GM18502 (cell line): ENCODE measurements at regions not wholly inside any gene's neighbourhood (a gene's known extent, or its start where the extent isn't known, plus 50 kb on each side); places are given as distances from the start of the nearest gene placed in this dataset.

Experiments used
- ATAC-seq: cut with Tn5 transposase; IDR thresholded peaks from one replicate; pipeline ENCODE4 v1.9.1; 2021; ENCODE audit warnings: mild to moderate bottlenecking; ENCODE audit not compliant: unreplicated experiment, poor library complexity

DNA sequence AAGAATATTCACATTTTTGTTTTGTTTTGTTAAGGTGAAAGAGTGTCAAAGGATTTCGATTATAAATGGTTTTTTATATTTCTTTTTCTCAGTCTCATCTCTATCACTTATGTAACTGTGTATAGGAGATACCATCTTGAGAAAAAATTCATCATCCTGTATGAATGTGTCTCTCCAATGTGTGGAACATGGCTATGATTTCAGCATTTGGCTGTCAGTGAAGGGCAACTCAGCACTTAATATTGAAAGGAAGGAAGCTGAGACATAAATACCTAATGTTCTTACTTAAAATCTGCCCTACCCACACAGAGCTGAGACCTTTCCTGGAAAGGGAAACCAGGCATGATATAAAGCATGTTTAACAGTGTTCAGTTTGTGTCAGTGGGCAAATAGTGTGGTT, 474.2 kb upstream of the RIOK2 start:
- ATAC-seq, result no peak

DNA sequence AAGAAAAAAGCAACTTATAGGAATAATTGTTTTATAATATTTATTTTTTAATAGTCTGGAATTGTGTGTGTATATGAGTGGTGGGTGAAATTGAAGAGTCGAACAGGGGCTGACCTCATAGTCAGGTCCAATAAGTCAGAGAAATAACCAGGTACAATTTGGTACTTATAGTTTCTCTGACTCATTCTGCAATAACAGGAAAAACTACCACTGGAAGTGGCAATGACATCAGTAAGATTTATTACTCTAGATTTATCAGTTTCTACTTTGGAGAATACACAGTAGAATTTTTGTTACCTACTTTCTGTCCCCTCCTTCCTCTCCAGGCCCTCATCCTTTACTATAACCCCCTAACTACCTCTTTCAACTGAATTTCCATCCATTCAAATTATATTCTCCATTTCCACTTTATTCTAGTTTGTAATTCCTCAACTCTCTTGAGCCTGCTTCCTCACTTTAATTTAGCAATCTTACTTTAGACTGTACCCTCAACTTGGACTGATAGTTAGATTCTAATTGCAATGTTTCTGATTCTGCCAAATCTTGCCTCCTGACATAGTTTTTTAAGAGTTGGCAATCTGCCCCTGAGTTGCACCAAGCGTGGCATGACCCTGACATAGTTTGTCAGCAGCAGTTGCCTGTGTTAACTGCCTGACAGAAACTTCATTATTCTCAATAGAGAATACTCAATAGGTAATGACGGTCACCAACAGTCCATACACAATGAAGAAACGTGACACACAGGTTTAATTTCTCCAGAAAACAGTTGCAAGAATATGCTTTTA, 475.3 kb upstream of the RIOK2 start:
- no peak for ATAC-seq

DNA sequence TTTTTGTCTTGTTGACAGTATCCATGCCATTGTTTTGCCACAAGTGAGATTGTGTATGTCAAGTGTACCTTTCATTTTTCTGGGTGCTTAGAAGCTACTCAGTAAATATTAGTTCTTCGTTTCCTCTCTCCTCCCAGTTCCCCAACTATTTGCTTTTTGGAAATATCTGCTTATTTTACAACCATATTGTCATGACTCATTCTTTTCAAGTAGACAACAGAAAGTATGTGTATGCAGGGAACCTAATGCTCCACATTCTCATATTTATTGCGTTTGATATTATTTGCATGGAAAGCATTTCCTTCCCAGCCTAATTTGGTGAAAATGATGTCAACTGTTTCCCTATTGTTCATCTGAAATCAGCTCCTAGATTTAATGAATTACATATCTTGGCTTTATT, 483.7 kb upstream of the RIOK2 start:
- no peak for ATAC-seq

DNA sequence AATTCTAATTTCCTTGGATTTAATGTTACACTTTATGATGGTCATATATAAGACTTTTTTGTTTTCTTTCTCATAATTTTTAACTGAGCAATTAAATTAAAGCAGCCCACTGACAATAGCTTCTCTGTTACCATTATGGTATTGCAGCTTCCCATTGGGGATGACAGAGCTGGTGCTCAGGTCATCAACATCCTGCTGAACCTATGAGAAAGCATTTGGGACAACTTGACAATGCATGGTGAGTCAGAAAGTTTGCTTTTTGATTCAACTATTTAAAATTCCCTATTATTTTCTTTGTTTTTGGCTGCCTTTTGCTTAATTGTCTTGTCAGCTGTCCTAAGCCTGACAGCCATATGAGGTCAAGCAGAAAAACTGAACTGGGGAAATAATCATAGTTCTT, 487.4 kb upstream of the RIOK2 start:
- ATAC-seq, result no peak

DNA sequence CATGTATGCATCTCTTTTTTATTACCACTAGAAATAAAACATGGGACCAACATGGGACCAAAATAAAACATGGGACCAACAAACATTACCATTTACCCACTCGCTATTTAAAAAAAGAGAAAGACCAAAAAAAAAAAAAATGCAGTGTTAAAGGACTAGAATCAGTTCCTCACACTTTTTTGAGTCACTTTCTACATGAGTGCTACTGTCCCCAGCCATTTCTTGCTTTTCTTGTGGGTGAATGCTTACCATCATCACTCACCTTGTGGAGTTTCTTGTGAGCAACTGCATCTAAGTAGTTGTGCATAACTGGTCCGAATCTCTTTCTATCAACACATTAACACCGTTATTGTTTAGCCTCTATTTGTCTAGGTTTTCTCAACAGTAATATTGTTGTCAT, 493.6 kb upstream of the RIOK2 start:
- ATAC-seq, result no peak

DNA sequence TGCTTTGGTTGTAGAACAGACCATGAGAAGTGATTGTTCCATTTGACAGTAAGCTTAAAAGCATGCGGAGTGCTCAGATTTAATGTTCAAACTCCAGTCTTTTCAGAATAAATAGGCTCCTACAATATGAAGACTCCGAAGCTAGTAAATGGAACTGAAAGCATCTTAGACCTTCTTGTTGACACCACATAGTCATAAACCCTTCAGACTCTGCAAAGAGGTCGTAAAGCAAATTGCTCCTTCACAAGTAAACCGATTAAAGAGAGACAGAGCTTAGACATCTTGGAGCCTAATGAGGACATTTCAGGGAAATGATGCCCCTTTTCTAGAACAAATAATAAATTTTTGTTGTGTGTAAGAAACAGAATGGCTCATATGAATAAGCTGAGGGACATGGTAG, 511.0 kb upstream of the RIOK2 start:
- no peak for ATAC-seq

DNA sequence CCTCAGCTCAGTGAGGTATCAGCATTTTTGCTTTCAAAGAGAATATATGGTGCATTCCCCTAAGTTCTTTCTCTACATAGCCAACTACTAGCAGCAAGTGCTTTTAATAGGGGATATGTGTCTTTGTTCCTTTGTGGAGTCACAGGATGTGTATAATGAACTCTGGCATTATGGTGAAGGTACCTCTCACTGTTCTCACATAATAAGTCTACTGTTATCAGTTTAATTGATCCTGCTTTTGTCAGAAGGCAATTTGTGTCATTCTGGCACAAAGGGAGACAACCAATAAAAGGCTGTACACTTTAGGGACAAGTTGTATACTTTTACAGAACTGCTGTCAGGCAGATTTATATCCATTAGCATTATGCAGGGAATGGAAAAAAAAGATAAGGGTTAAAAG, 531.4 kb upstream of the RIOK2 start:
- ATAC-seq, result no peak

DNA sequence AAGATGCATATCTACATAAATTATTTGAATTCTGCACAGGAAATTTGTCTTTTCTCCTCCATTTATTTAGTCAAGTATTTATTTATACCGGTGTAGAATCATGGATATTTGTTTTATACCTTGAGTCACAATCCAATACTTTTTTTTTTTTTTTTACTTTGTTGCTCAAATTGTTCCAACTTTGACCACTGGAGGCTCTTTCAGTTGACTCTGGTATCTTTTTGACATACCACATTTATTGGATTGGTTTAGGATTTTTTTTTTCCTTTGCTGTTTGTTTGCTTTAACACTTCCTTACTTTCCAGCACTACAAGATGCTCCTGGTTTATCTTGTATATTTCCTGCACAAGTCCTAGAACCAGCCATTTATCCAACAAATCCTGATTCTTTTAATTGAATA, 543.1 kb upstream of the RIOK2 start:
- no peak for ATAC-seq

DNA sequence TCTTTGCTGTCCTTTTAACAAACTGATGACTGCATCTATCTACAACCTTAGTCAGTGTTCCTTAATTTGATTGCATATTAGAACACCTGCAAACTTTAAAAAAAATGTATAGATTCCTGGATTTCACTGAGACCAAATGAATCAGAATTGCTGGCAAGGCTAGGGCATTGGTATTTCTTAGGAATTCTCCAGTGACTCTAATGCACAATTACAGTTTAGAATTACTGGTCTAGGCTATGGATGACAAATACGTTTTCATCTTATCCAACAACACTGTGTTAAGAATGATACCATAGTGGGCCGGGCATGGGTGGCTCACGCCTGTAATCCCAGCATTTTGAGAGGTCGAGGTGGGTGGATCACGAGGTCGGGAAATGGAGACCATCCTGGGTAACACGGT, 545.9 kb upstream of the RIOK2 start:
- ATAC-seq, result no peak

DNA sequence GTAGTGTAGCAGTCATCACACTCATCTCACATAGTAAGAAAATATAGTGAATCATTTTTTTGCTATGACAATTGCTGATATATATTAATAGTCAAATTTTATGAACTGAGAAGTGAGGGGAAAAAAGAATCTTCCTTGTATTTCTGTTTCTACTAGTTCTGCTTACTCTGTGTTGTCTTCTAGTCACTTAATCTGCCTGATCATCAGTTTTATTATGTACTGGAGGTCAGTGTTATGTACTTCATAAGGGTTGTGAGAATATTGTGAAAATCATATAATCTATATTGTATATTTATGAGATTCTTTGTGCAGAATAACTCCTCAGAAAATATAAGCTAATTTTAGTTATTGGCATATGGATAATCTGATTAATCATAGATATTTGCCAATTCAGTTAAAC, 546.9 kb upstream of the RIOK2 start:
- ATAC-seq, result no peak

DNA sequence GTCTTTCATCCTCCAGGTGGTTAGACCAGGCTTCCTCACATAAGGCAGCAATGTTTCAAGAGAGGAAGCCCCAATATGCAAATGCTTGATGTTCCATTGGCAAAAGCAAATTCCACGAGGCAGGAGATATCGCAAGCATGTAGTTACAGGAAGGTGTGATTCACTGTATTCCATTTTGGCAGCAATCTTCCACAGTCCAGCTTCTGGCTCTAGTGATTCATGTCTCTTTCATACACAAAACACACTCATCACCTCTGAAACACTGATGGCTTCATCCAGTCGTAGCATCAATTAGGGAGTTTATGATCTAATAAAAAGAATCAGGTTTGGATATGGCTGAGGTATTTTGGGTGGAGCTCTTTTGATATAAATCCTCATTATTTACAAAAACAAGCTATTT, 552.2 kb upstream of the RIOK2 start:
- no peak for ATAC-seq

DNA sequence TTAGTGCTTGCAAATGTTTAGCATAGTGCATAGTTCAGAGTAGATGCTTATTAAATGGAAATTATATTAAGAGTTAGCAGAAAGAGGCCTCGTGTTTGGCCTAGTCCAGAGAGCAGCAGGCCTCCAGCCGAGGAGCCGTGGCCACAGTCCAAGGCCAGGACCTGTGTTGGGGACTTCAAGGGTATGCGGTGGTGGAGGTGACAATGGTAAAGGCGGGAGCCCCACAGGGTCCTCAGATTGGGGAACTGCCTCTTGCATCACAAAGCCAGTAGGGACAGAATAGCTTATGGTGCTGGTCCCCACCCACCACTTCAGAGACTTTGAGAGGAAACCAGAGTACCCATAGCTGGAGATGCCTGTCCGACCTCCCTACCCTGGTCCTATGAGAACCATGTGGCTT, 554.6 kb upstream of the RIOK2 start:
- no peak for ATAC-seq

DNA sequence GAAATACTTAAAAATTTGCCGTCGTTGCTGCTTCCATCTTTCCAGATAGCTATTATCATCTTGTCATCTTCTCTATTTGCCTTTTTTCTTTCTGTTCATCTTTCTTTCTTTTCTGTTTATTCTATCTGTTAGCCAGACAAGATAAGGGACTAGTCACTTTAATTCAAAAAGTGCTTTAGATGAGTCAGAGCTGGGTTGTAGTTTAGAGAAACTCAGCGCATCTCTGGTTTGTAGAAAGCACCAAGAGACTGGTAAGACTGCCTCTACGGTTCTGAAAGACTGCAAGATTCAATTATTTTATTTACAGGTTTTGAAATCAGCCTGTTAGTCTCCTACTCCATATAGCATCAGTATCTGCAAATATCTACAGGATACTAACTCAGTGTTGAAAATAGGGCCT, 562.8 kb upstream of the RIOK2 start:
- no peak for ATAC-seq

DNA sequence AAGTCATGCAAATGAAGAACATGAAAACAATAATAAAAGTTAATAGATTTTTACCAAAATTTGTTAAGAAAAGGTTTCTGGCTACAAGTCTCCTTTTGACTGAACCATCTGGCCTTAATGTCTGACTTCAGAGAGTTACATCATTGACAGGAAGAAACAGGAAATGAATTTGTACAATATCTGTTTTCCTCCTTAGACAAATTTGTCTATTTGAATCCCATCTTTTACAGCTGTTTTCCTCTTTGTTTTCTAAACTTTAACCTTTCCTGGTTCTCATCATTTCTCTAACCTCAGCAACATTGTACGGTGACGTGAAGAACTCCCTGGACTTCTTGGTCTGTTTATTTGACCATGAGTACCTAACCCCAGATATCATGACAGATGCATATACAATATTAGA, 567.5 kb upstream of the RIOK2 start:
- ATAC-seq, result no peak

DNA sequence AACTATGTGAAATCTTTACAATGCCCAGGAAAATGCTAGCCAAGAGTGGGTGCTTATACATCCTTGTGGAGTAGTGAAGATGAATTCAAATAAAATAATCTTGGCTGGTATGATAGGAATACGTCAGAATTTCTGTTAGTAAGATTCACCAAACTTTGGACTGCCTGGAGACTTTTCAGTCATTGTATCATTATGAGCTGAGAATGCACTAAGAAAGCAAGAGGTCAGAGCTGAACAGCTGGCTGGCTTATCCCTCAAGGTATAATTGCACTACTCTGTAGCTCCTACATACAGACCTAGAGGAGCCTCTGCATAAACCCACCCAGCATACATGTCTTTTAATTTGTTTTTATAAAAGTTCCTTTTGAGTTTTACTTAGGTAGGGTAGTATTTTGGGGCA, 568.5 kb upstream of the RIOK2 start:
- ATAC-seq, result no peak

DNA sequence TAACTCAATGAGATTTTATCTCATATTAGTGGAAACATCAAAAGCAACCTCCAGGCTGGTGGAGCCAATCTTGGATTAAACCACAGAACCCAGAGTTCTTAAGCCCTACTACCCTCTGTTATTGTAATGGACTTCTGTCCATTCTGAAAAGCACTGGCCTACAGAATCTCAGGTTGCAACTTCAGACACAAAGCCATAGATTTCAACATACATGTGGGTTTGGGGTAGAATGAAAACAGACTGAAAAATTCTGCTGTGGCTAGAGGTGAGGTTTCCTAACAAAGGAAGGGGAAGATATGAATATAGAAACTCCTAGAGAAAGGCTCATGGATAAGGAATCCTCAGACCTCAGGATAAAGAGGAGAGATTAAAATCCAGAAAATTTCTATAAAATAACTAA, 569.8 kb upstream of the RIOK2 start:
- ATAC-seq, result no peak

DNA sequence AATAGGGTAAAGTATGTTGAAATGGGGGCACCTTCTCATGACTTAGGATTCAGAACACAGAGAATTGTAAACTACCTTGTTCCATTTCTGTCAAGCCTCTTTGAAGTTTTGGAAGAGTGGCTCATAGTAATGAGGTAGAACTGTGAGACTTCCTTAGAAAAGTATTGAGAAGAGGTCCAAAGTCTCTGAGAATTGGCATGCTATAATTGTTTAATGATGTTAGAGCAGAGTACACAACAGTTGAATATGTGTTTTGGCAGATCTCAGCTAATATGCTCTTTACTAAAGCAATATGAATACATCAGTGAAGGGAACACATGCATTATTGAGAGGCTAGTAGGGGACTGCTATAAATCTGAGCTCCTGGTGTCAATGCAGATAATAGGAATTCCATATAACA, 579.4 kb upstream of the RIOK2 start:
- no peak for ATAC-seq

DNA sequence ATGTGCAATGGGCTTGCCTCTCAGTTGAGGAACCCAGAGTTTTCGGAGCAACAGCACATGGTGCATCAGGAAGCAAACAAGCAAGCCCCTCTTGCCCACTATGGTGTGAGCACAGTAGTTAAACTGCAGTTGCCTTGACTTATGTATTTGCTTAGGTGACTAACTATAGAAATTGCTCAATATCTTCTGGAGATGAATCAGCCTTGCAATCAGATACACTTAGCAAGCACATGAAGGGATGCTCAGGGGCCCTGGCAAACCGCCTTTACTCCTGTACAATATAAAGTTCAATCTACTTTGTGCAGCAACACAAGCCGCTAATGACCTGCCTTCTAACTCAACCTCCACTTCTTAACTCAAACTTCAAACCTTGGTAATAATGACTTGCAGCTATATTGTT, 581.7 kb upstream of the RIOK2 start:
- no peak for ATAC-seq

DNA sequence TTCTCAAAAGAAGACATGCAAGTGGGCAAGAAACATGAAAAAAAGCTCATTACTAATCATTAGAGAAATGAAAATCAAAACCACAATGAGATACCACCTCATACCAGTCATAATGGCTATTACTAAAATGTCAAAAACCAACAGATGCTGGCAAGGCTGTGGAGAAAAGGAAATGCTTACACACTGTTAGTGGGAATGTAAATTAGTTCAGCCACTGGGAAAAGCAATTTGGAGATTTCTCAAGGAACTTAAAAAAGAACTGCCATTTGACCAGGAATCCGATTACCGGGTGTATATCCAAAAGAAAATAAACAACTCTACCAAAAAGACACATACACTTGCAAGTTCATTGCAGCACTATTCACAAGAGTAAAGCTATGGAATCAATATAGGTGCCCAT, 595.4 kb upstream of the RIOK2 start:
- no peak for ATAC-seq

DNA sequence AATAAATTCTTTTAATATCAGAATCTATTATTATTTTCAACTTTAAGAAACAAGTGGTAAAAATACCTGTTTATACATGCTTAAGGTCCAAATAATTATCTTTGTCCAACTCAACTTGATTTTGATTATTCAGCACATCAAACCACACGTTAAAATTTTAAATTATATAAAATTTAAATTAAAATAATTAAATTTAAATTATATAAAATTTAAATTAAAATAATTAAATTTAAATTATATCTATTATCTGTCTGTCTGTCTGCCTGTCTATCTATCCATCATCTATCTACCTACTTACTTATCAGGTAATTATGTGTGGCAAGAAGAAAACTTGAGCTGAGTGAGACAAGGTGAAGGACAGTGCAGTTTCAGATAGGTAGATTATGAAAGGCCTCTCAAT, 605.3 kb upstream of the RIOK2 start:
- no peak for ATAC-seq

DNA sequence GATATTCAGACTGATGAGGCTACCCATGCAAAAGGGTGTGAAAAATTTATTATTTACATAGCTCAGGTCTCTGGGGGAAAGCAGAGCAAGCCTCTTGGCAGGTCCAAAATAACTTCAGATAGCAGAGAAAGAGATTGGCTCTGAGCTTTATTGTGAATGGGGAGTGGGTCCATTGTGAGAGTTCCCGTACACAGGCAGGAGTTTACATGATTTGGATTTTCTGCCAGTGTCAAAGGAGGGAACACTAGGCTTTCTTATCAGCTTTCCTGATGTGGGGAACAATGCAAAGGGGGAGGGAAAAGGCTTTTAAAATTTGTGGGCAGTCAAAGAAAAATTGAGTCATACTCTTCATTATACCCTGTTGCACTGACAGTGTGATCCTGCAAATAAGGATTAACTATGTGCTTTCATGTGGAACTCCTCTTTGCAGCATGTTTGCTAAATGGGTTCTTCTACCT, 615.0 kb upstream of the RIOK2 start:
- no peak for ATAC-seq

DNA sequence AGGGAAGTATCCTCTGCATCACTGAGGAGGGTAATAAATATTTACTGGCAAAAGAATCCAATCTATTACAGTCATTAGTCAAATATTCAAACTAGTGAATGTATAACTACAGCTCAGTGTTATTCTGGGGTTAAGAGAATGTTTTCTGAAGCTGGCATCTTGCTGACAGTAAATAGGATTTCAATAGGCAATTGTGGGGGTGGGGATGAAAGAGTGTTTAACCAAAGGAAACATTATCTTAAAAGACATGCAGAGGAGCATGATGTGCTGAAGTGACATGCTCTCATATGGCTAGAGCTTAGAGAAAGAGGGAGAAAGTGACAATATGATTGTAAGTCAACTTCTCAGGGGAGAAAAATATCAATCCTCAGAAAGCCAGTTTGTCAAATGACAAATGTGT, 618.4 kb upstream of the RIOK2 start:
- ATAC-seq, result no peak

DNA sequence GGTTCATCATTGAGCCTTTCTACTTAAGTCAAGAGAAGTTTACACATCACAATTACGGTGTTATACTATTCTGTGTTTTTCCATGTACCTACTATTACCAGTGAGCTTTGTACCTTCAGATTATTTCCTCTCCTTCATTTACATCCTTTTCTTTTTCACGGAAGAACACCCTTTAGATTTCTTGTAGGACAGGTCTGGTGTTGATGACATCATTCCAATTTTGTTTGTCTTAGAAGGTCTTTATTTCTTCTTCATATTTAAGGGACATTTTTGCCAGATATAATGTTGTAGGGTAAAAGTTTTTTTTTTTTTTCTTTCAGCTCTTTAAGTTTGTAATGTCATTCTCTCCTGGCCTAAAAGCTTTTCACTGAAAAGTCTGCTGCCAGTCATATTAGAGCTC, 637.1 kb upstream of the RIOK2 start:
- no peak for ATAC-seq
